K562 (cell line): ENCODE measurements at regions not wholly inside any gene's neighbourhood (a gene's known extent, or its start where the extent isn't known, plus 50 kb on each side); places are given as distances from the start of the nearest gene placed in this dataset.

Experiments
- ATAC-seq: fragments of 200-7000 bp; cut with Tn5 transposase; 3 replicates; pipeline ENCODE4 v1.9.1; 2020; ENCODE audit warnings: moderate library complexity
- BruUV-seq: library from RNA; stranded (reverse); fragments of 400-500 nt; replicated peaks from 2 replicates; lab custom pipeline; 2021; lab: Mats Ljungman, UMichigan
- CTCF ChIA-PET: fragments of 300-600 bp; formaldehyde crosslinking; extraction: SDS; loops from one replicate; lab custom pipeline; 2021; ENCODE audit warnings: low intra/inter-chr PET ratio; lab: Yijun Ruan, JAX
- POLR2A ChIA-PET: fragments of 300-600, 350-650 bp; sonication (Branson Sonifier 250); formaldehyde crosslinking; extraction: SDS; loops from one replicate; lab custom pipeline; 2021; ENCODE audit warnings: antibody characterized with exemption, inconsistent platforms; lab: Yijun Ruan, JAX
- DNase-seq, 4 experiments: peaks; one replicate each; pipeline versions ENCODE4 v3.0.0 to v3.0.0-alpha.2; 2011 to 2018; ENCODE audit warnings: low spot score in 3 of 4, mixed read lengths in 3 of 4; ENCODE audit errors: extremely low read depth in 1 of 4
- FAIRE-seq: peaks from 2 replicates; lab custom pipeline; 2011; peaks lifted over from hg19 to GRCh38; lab: Jason Lieb, UNC
- H2AFZ ChIP-seq: 2 replicates; pipeline ENCODE4 v1.6.0; 2011; ENCODE audit warnings: low read depth, low read length, control low read depth, inconsistent platforms
- H3K27ac ChIP-seq: fragments of 200-600 bp; 3 replicates; pipeline ENCODE4 v1.8.0; 2011; ENCODE audit warnings: low read depth, mild to moderate bottlenecking, control low read depth, inconsistent platforms, low read length, moderate library complexity, mixed read lengths; ENCODE audit errors: extremely low read depth
- H3K27me3 ChIP-seq, 2 experiments: fragments of 300-600 bp in 1 of 2; 2 replicates in 1 of 2; 3 replicates in 1 of 2; pipeline versions ENCODE4 v1.6.0 to v1.8.0; 2011; ENCODE audit warnings: inconsistent platforms in 2 of 2, low read length in 2 of 2, mild to moderate bottlenecking in 1 of 2, mixed read lengths in 1 of 2, moderate library complexity in 1 of 2; ENCODE audit not compliant: control insufficient read depth in 2 of 2, insufficient read depth in 2 of 2
- H3K36me3 ChIP-seq: fragments of 300-600 bp; 3 replicates; pipeline ENCODE4 v1.8.0; 2011; ENCODE audit warnings: mild to moderate bottlenecking, low read length, inconsistent platforms; ENCODE audit not compliant: control insufficient read depth, insufficient read depth
- H3K4me1 ChIP-seq, 2 experiments: fragments of 200-600 bp in 1 of 2; replicated peaks in 1 of 2; 2 replicates in 1 of 2; 3 replicates in 1 of 2; pipeline versions ENCODE4 v1.5.1 to v1.8.0; 2011; ENCODE audit warnings: inconsistent platforms in 2 of 2, low read length in 2 of 2, mild to moderate bottlenecking in 1 of 2, mixed read lengths in 1 of 2, moderate library complexity in 1 of 2; ENCODE audit not compliant: control insufficient read depth in 2 of 2, insufficient read depth in 2 of 2
- H3K4me2 ChIP-seq: 2 replicates; pipeline ENCODE4 v1.6.1; 2011; ENCODE audit warnings: low read length, control low read depth, inconsistent platforms, mixed read lengths; ENCODE audit not compliant: insufficient read depth
- H3K4me3 ChIP-seq: fragments of 200-600 bp; sonication (generic), shearing (Covaris generic); 2 replicates; pipeline ENCODE4 v1.5.1; 2016; ENCODE audit warnings: control low read depth, inconsistent platforms
- H3K79me2 ChIP-seq: fragments of 200-600 bp; 3 replicates; pipeline ENCODE4 v1.8.0; 2011; ENCODE audit warnings: low read length, inconsistent platforms; ENCODE audit not compliant: control insufficient read depth, insufficient read depth
- H3K9ac ChIP-seq, 2 experiments: 2 replicates each; pipeline versions ENCODE4 v1.6.0 to v1.6.1; 2011; ENCODE audit warnings: low read depth in 2 of 2, low read length in 2 of 2, control low read depth in 1 of 2, inconsistent platforms in 1 of 2, mild to moderate bottlenecking in 1 of 2, mixed read lengths in 1 of 2; ENCODE audit not compliant: insufficient read depth in 1 of 2
- H3K9me1 ChIP-seq: one replicate; pipeline ENCODE4 v1.6.0; 2011; ENCODE audit warnings: inconsistent platforms, mild to moderate bottlenecking, low read length, moderate library complexity; ENCODE audit not compliant: control insufficient read depth, insufficient read depth
- H3K9me3 ChIP-seq: replicated peaks from 2 replicates; pipeline ENCODE4 v1.5.1; 2011; ENCODE audit warnings: low read depth, low read length, inconsistent platforms; ENCODE audit not compliant: control insufficient read depth, insufficient read depth
- H4K20me1 ChIP-seq: replicated peaks from 2 replicates; pipeline ENCODE4 v1.6.1; 2011; ENCODE audit warnings: low read length, inconsistent platforms, mixed read lengths; ENCODE audit not compliant: control insufficient read depth, insufficient read depth
- ELF4 ChIP-seq: fragments of 450-650 bp; formaldehyde crosslinking; IDR thresholded peaks from 2 replicates; pipeline ENCODE4 v1.4.0; 2022; ENCODE audit warnings: missing genetic modification characterization
- GTF2F1 ChIP-seq: IDR thresholded peaks from 2 replicates; pipeline ENCODE4 v1.6.1; 2011; ENCODE audit warnings: low read depth, low read length, improper control_type of control experiment
- NCOA1 ChIP-seq: fragments of 450-650 bp; IDR thresholded peaks from 2 replicates; pipeline ENCODE4 v1.6.1; 2016; ENCODE audit warnings: low read depth
- NFATC3 ChIP-seq: fragments of 450-650 bp; IDR thresholded peaks from 2 replicates; pipeline ENCODE4 v1.6.1; 2017; ENCODE audit warnings: mild to moderate bottlenecking
- NFE2 ChIP-seq: IDR thresholded peaks from 2 replicates; pipeline ENCODE4 v1.6.1; 2014; ENCODE audit warnings: antibody characterized with exemption, low read depth
- POLR2B ChIP-seq: fragments of 450-650 bp; IDR thresholded peaks from 2 replicates; pipeline ENCODE4 v1.6.1; 2018; ENCODE audit warnings: low read depth; ENCODE audit not compliant: partially characterized antibody
- RNF2 ChIP-seq: sonication (generic); IDR thresholded peaks from 2 replicates; pipeline ENCODE4 v1.6.1; 2016
- SMARCA4 ChIP-seq: fragments of 450-650 bp; IDR thresholded peaks from 2 replicates; pipeline ENCODE4 v1.6.1; 2016
- TCF3 ChIP-seq: sonication (generic); formaldehyde crosslinking; IDR thresholded peaks from 2 replicates; pipeline ENCODE4 v1.4.0; 2020; ENCODE audit warnings: mild to moderate bottlenecking, missing genetic modification reagents
- VEZF1 ChIP-seq: fragments of 200-800 bp; sonication (Bioruptor generic); IDR thresholded peaks from 2 replicates; pipeline ENCODE4 v1.6.1; 2017; ENCODE audit warnings: missing genetic modification characterization, missing compliant biosample characterization
- ZBTB43 ChIP-seq: sonication (generic); formaldehyde crosslinking; IDR thresholded peaks from 2 replicates; pipeline ENCODE4 v1.8.0; 2023; ENCODE audit warnings: mild to moderate bottlenecking, missing genetic modification reagents
- ZNF384 ChIP-seq: IDR thresholded peaks from 2 replicates; pipeline ENCODE4 v1.6.1; 2012; ENCODE audit warnings: low read depth, low read length, improper control_type of control experiment
- WGBS: fragments of 100-300 bp; shearing (Covaris generic); methylation state at CpG from one replicate; pipeline ENCODE4 v1.1.6; 2016; ENCODE audit warnings: low coverage, mixed read lengths; ENCODE audit not compliant: insufficient coverage; ENCODE audit errors: missing lambda C conversion rate; 5-methylcytosine and 5-hydroxymethylcytosine counted together
- in situ Hi-C: fragments of 300-500 bp; cut with MboI; formaldehyde crosslinking; loops from 4 replicates; pipeline ENCODE4 v1.15.0; 2018; ENCODE audit warnings: inconsistent platforms, mixed read lengths
- intact Hi-C: fragments of 100-400 bp; cut with micrococcal nuclease; formaldehyde crosslinking; loops from 2 replicates; pipeline ENCODE4 v1.14.2; 2022
- TF ChIP-seq, protein P1 (sequence below): fragments of 450-650 bp; formaldehyde crosslinking; IDR thresholded peaks from 2 replicates; pipeline ENCODE4 v1.4.0; 2020; ENCODE audit warnings: mild to moderate bottlenecking, moderate library complexity
- TF ChIP-seq, protein P2 (sequence below): IDR thresholded peaks from 2 replicates; pipeline ENCODE4 v1.6.1; 2011; ENCODE audit warnings: borderline replicate concordance, low read depth, mild to moderate bottlenecking, moderate library complexity, low read length; ENCODE audit not compliant: insufficient read depth, poor library complexity, severe bottlenecking

GRCh38 chr5:57805732-57806131 lies 323.1 kb upstream of the ACTBL2 start:
- no peak for DNase-seq
- Histone ChIP-seq H3K9me3 (no peaks in the 10 kb centered on the region), H2AFZ (no peak overlapping the region), H3K4me1 (no peaks in the 10 kb centered on the region), H3K36me3 (no peaks in the 10 kb centered on the region), H3K9me1 (no peaks in the 10 kb centered on the region), H3K9ac (no peak overlapping the region), H4K20me1 (no peaks in the 10 kb centered on the region), H3K27me3 (no peaks in the 10 kb centered on the region), H3K4me2 (no peak overlapping the region), H3K4me3 (no peak overlapping the region), H3K79me2 (no peaks in the 10 kb centered on the region), H3K27ac (no peak overlapping the region)
- no TSS peak for BruUV-seq
- no peak for ATAC-seq
- ChIA-PET CTCF (no interaction called here), POLR2A (no interaction called here)
- intact Hi-C loops, result no loop called here
- WGBS, result 6% methylated on average over 1 of the region's 1 CpG
- in situ Hi-C loops, result no loop called here
- no peak for FAIRE-seq
- TF ChIP-seq VEZF1 (CRISPR knock-in tag) (no peak), ZBTB43 (CRISPR knock-in tag) (no peak), SMARCA4 (no peak), RNF2 (no peak), TCF3 (CRISPR knock-in tag) (no peak), ZNF384 (no peak), NCOA1 (no peak), POLR2B (no peak), NFE2 (no peak), ELF4 (no peak), GTF2F1 (no peak), NFATC3 (no peak)
- TF ChIP-seq, protein P1, sequence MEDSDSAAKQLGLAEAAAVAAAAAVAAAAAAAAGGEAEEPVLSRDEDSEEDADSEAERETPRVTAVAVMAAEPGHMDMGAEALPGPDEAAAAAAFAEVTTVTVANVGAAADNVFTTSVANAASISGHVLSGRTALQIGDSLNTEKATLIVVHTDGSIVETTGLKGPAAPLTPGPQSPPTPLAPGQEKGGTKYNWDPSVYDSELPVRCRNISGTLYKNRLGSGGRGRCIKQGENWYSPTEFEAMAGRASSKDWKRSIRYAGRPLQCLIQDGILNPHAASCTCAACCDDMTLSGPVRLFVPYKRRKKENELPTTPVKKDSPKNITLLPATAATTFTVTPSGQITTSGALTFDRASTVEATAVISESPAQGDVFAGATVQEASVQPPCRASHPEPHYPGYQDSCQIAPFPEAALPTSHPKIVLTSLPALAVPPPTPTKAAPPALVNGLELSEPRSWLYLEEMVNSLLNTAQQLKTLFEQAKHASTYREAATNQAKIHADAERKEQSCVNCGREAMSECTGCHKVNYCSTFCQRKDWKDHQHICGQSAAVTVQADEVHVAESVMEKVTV, result no peak
- TF ChIP-seq, protein P2, sequence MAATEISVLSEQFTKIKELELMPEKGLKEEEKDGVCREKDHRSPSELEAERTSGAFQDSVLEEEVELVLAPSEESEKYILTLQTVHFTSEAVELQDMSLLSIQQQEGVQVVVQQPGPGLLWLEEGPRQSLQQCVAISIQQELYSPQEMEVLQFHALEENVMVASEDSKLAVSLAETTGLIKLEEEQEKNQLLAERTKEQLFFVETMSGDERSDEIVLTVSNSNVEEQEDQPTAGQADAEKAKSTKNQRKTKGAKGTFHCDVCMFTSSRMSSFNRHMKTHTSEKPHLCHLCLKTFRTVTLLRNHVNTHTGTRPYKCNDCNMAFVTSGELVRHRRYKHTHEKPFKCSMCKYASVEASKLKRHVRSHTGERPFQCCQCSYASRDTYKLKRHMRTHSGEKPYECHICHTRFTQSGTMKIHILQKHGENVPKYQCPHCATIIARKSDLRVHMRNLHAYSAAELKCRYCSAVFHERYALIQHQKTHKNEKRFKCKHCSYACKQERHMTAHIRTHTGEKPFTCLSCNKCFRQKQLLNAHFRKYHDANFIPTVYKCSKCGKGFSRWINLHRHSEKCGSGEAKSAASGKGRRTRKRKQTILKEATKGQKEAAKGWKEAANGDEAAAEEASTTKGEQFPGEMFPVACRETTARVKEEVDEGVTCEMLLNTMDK, result no peak
